Activated T-helper 17 cell treated with anti-CD3 and anti-CD28 coated beads, Interleukin-2, amount 50 U/mL, for 72 hours (primary cell): ENCODE measurements at regions not wholly inside any gene's neighbourhood (a gene's known extent, or its start where the extent isn't known, plus 50 kb on each side); places are given as distances from the start of the nearest gene placed in this dataset.

Experiments
- ATAC-seq: fragments of 150-1000 bp; cut with Tn5 transposase; replicated peaks from 2 replicates; pipeline ENCODE4 v1.10.0; 2021; ENCODE audit warnings: mild to moderate bottlenecking, moderate library complexity
- H3K27ac Mint-ChIP-seq: one replicate; pipeline ENCODE4 v1.8.0; 2022; ENCODE audit warnings: mixed read lengths
- H3K27me3 Mint-ChIP-seq: one replicate; pipeline ENCODE4 v1.8.0; 2022; ENCODE audit warnings: mixed read lengths
- H3K36me3 Mint-ChIP-seq: one replicate; pipeline ENCODE4 v1.8.0; 2022; ENCODE audit warnings: low read depth, mild to moderate bottlenecking, mixed read lengths
- H3K4me1 Mint-ChIP-seq: one replicate; pipeline ENCODE4 v1.8.0; 2022; ENCODE audit warnings: mixed read lengths
- H3K4me3 Mint-ChIP-seq: one replicate; pipeline ENCODE4 v1.8.0; 2022; ENCODE audit warnings: mild to moderate bottlenecking, mixed read lengths
- H3K9me3 Mint-ChIP-seq: one replicate; pipeline ENCODE4 v1.8.0; 2022; ENCODE audit warnings: mixed read lengths

DNA sequence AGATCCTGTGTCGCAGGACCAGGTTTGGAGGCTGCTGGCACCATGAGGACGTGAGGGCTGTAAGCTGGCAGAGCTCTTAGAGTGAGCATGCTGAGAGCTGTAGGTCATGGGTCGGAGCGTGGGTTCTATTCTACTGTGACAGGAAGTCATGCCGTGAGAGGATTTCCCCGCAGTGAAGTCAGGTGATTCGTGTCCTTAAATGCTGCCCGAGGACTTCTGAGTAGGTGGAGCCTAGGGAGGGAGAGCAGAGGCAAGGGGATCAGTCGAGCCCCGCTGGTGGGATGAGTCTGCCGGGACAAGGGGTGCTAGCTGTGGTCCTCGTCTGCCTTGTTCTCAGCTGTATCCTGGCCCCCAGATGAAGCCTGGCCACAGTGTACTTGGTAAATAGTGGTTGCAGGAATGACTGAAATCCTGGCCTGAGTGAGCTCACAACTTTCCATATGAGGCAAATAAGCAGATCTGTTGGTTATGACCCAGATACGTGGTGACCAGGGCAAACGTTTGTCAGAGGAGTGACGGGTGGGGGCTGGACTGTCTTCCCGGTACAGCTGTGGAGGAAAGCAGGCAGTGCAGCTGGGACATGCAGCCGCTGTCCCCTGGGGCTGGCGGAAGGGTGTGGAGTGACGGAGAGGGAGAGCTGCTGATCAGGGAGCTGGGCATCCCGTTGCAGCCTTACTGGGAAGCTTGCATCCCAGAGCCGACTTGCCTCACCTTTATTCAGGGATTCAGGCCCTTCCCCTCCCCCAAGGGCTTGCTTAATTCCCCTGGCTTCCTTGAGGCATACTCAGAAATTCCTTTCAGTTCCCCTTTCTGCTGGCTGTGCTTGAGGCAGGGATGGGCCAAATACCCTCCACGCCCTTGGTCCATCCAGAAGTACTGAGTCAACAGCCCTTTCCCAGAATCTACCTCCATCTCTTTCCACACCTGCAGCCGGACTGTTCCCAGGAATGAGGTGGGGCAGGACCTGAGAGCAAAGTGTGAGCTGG lies 250.9 kb upstream of the RREB1 start:
- H3K4me1 Mint-ChIP-seq, result peaks cover 12% of the 10 kb centered on the region
- H3K36me3 Mint-ChIP-seq, result no peaks in the 10 kb centered on the region
- H3K27me3 Mint-ChIP-seq, result no peaks in the 10 kb centered on the region
- ATAC-seq, result peak; percentile 91
- no peaks in the 10 kb centered on the region for H3K9me3 Mint-ChIP-seq
- H3K4me3 Mint-ChIP-seq, result peak overlapping the region; percentile 69
- peak overlapping the region; percentile 90 for H3K27ac Mint-ChIP-seq

DNA sequence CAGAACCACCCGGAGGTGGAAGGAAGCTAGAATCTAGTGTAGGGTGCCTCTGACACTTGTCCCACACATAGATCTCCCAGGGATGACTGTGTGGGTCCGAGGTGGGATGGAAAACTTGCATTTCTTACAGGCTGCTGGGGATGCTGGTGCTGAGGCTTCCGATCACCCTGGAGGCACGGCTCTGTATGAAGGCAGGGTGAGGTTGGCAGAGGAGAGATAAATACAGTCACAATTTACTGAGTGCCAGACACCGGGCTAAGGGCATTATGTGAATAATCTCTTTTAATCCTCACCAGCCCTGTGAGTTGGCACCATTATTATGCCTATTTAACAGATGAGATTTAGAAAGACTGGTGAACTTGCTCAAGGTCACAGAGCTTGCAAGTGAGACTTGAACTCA lies 250.2 kb upstream of the RREB1 start:
- no peak for ATAC-seq
- H3K36me3 Mint-ChIP-seq, result no peaks in the 10 kb centered on the region
- no peaks in the 10 kb centered on the region for H3K9me3 Mint-ChIP-seq
- H3K4me3 Mint-ChIP-seq, result peak overlapping the region; percentile 69
- H3K27me3 Mint-ChIP-seq, result no peaks in the 10 kb centered on the region
- peak overlapping the region; percentile 90 for H3K27ac Mint-ChIP-seq
- peaks cover 12% of the 10 kb centered on the region for H3K4me1 Mint-ChIP-seq

DNA sequence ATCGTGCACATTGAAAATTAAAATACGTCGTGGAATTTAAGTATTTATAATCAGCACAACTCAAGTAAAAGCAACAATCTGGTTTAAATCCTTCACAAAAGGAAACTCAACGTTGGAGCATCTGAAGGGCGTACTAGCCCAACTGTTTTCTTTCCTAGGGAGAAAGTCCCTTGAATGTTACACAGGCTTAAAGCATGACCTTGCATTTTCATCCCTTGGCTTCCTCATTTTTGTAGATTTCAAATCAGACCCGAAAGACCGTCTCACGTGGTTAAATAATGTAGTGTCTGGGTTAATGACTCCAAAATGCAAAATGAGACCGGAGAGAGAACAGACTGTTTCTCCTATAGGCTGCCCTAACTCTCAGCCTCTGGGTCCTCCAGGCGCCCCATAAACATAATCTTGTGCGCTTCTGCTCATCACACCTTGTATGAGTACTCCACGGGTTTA lies 249.2 kb upstream of the RREB1 start:
- Mint-ChIP-seq H3K4me1 (peaks cover 12% of the 10 kb centered on the region), H3K27me3 (peaks cover 7% of the 10 kb centered on the region), H3K9me3 (no peaks in the 10 kb centered on the region), H3K4me3 (no peak overlapping the region), H3K36me3 (no peaks in the 10 kb centered on the region), H3K27ac (no peak overlapping the region)
- ATAC-seq, result no peak

DNA sequence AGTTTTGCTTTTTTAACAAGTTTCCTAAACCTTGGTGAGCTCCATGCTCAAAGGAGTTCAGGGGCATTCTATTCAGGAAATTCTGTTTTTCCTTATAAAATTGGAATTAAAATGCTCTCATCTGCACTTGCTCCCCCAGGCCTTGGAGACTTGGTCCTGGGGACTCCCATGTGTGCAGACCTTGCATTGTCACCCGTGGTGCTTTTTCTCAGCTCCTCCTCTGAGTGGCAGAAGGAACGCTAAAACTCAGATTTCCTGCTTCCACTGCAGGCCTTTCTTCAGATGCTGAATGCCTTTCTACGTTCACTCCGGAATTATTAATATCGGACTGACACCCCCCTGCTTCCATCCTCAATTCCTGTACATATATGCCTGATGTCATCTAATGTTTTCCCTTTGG lies 248.7 kb upstream of the RREB1 start:
- ATAC-seq, result no peak
- peaks cover 7% of the 10 kb centered on the region for H3K27me3 Mint-ChIP-seq
- H3K4me1 Mint-ChIP-seq, result peaks cover 12% of the 10 kb centered on the region
- no peaks in the 10 kb centered on the region for H3K36me3 Mint-ChIP-seq
- no peak overlapping the region for H3K4me3 Mint-ChIP-seq
- H3K27ac Mint-ChIP-seq, result no peak overlapping the region
- H3K9me3 Mint-ChIP-seq, result no peaks in the 10 kb centered on the region

DNA sequence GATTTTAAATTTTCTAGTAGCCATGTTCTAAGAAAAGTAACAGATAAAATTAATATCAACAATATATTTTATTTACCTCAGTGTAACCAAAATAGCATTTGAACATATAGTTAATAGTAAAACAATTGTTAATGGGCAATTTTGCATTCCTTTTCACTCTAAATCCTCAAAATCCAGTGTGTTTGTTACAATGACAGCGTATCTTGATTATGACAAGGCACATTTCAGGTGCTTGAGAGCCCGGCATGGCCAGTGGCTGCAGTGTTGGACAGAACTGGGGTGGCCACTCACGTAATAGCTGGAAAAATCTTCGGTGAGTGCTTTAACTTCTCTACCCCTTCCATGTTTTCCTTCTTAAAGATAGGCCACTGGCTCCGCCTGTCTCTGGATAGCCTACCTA lies 248.0 kb upstream of the RREB1 start:
- no peak for ATAC-seq
- Mint-ChIP-seq H3K27ac (no peak overlapping the region), H3K27me3 (peaks cover 7% of the 10 kb centered on the region), H3K36me3 (no peaks in the 10 kb centered on the region), H3K9me3 (no peaks in the 10 kb centered on the region), H3K4me1 (peaks cover 12% of the 10 kb centered on the region), H3K4me3 (no peak overlapping the region)

DNA sequence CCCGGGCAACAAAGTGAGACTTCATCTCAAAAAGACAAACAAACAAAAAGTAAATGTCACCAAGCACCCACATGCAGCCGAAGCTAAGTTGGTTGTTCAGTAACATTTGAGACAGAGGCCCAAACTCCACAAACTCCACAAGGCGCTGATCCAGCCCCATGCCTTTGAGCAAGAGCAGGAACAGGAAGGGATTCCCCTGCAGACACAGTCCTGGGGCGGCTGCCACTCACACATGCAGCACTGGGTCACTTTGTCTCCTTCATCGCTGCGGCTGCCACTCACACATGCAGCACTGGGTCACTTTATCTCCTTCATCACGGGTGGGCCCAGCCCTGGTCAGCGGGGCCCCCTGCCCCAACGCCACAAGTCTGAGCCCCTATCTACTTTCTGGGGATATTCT lies 246.9 kb upstream of the RREB1 start:
- Mint-ChIP-seq H3K27ac (no peak overlapping the region), H3K4me1 (peaks cover 12% of the 10 kb centered on the region), H3K27me3 (peaks cover 12% of the 10 kb centered on the region), H3K36me3 (no peaks in the 10 kb centered on the region), H3K9me3 (no peaks in the 10 kb centered on the region), H3K4me3 (no peak overlapping the region)
- ATAC-seq, result no peak

DNA sequence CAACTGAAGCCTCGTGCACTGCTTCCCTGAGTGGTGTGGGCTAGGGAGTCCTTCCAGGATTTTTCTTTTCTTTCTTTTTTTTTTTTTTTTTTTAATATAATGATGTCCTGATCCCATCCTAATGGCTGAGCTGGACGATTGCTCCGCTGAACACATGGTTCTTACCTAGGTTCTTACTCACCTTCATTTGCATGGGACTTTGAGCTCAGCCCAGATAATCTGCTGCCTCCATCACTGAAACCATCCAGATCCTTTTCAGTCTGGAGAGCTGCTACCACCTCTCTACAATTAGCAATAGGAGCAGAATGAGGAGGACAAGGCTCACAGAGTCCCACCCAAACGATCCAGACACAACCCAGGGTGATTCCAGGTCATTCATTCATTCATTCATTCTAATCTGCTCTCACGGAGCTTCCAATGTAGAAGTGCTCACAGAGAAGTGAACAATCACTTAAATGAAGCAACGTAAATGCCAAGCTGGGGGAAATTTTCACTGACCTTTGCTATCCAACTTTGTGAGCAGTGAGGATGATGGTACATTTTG lies 246.3 kb upstream of the RREB1 start:
- H3K27me3 Mint-ChIP-seq, result peaks cover 12% of the 10 kb centered on the region
- peaks cover 7% of the 10 kb centered on the region for H3K4me1 Mint-ChIP-seq
- H3K27ac Mint-ChIP-seq, result no peak overlapping the region
- H3K4me3 Mint-ChIP-seq, result no peak overlapping the region
- no peaks in the 10 kb centered on the region for H3K36me3 Mint-ChIP-seq
- no peak for ATAC-seq
- H3K9me3 Mint-ChIP-seq, result no peaks in the 10 kb centered on the region

DNA sequence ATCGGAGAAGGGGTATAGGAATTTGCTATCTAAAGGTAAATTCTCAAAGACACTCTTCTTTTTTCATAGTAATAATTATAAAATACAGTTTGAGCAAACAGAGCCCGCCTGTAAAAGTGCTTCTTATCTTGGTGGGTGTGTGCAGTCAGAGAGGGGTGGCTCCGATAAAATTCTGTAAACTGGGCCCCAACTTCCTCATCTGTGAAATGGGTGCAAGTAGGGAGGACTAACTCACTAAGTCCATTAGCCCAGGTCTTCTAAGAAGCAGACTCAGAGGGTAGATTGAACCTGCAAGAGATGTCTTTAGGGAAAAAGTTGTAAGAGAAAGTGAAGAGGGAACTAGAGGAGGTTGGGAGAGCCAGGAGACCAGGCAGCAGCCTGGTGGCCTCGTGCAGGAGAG lies 245.8 kb upstream of the RREB1 start:
- H3K27ac Mint-ChIP-seq, result peak overlapping the region; percentile 10
- H3K4me1 Mint-ChIP-seq, result peaks cover 1% of the 10 kb centered on the region
- no peaks in the 10 kb centered on the region for H3K36me3 Mint-ChIP-seq
- H3K9me3 Mint-ChIP-seq, result no peaks in the 10 kb centered on the region
- no peak overlapping the region for H3K4me3 Mint-ChIP-seq
- no peak for ATAC-seq
- peaks cover 12% of the 10 kb centered on the region for H3K27me3 Mint-ChIP-seq

DNA sequence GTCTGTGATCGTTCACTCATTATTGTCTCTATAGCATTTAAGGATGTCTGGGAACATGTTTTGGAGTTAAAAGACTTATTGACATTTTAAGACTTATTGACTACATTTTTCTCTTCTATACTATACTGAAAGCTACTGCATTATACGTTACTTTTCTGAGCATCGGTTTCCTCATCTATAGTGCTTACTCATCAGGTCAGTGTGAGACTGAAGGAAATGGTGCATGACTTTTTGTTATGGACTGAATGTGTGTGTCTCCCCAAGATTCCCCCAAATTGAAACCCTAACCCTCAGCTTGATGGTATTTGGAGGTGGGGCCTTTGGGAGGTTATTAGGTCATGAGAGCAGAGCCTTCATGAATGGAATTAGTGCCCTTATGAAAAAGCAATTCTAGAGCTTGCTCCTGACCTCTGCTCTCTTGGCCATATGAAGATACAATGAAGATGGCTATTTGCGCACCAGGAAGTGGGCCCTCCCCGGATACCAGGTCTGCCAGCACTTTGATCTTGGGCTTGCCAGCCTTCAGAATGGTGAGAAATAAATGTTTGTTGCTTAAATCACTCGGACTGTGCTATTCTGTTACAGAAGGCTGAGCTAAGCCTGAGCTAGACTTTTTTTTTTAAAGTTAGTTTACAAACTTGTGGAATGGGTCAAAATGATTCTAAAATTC lies 243.7 kb upstream of the RREB1 start:
- no peak for ATAC-seq
- Mint-ChIP-seq H3K9me3 (no peaks in the 10 kb centered on the region), H3K4me1 (no peaks in the 10 kb centered on the region), H3K27ac (no peak overlapping the region), H3K36me3 (no peaks in the 10 kb centered on the region), H3K27me3 (peaks cover 12% of the 10 kb centered on the region), H3K4me3 (no peak overlapping the region)

DNA sequence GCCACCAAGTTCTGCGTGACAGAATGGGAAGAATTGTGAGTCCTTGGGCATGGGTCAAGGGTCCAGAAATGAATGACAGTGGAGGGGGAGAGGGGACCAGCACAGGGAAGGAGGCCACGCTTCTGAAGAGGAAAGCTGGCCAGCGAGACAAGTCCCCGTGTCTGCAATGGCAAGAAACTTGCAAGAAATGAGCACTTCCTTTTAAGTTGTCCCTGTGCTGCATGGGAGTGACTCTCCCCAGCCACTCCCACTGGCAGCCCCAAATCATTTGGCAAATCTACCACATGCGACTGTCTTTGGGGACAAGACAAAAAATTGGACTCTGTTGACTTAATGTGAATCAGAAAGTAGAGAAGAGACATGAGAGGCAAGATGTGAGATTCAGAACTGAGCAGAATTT lies 242.2 kb upstream of the RREB1 start:
- no peak for ATAC-seq
- Mint-ChIP-seq H3K36me3 (no peaks in the 10 kb centered on the region), H3K4me3 (no peak overlapping the region), H3K27me3 (peaks cover 17% of the 10 kb centered on the region), H3K27ac (no peak overlapping the region), H3K9me3 (no peaks in the 10 kb centered on the region), H3K4me1 (no peaks in the 10 kb centered on the region)

DNA sequence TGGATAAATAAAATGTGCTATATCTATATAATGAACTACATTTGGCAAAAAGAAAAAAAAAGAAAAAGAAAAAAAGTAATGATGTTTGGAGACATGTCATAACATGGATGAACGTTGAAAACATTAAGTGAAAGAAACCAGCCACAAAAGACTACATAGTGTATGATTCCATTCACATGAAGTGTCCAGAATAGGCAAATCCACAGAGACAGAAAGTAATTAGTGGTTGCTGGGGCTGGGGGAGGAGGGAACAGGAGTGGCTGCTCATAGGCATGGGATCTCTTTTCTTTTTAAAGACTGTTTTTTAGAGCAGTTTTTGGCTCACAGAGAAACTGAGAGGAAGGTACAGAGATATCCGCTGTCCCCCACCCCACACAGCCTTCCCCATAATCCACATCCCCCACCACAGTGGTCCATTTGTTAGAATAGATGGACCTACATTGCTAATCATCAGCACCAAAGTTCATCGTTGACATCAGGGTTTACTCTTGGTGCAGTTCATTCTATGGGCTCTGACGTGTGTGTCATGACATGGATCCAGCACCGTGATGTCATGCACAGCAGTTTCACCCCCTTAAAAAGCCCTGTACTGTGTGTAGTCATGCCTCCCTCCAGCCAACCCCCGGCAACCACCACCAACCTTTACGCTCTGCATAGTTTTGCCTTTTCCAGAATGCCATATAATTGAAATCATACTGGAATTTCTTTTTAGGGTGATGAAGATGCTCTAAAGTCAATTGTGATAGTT lies 240.9 kb upstream of the RREB1 start:
- Mint-ChIP-seq H3K4me1 (no peaks in the 10 kb centered on the region), H3K4me3 (no peak overlapping the region), H3K9me3 (no peaks in the 10 kb centered on the region), H3K36me3 (no peaks in the 10 kb centered on the region), H3K27ac (no peak overlapping the region), H3K27me3 (peaks cover 18% of the 10 kb centered on the region)
- ATAC-seq, result no peak

DNA sequence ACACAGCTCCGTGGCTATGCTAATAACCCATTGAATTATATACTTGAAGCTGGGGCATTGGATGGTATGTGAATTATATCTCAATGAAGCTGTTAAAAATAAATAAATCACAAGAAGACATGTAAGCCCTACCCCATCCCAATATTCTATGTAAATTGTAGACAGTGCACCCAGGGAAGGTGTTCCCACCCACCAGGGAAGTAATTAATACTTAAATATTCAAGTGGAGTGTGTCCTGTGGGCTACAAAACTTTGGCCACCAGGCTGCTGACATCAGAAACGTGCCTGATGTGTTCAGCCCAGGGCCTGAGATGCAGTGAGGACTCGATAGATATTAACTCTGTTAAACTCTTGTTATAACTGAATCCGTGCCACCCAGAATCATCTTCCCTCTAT lies 240.4 kb upstream of the RREB1 start:
- H3K27ac Mint-ChIP-seq, result no peak overlapping the region
- H3K4me1 Mint-ChIP-seq, result no peaks in the 10 kb centered on the region
- peaks cover 18% of the 10 kb centered on the region for H3K27me3 Mint-ChIP-seq
- no peak for ATAC-seq
- H3K36me3 Mint-ChIP-seq, result no peaks in the 10 kb centered on the region
- H3K4me3 Mint-ChIP-seq, result no peak overlapping the region
- no peaks in the 10 kb centered on the region for H3K9me3 Mint-ChIP-seq

DNA sequence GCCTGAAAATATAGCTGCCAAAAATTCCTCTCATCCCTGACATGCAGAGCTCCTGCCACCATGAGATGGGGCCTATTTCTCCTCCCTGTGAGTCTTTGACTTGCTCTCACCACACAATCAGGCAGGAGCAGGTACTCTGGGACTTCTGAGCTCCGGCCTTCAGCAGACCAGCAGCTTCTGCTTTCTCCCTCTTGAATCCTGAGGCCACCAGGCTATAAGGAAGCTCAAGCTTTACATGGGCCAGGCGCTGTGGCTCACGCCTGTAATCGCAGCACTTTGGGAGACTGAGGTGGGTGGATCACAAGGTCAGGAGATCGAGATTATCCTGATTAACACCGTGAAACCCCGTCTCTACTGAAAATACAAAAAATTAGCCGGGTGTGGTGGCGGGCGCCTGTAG lies 238.7 kb upstream of the RREB1 start:
- Mint-ChIP-seq H3K36me3 (no peaks in the 10 kb centered on the region), H3K27ac (no peak overlapping the region), H3K27me3 (peaks cover 11% of the 10 kb centered on the region), H3K4me3 (no peak overlapping the region), H3K9me3 (no peaks in the 10 kb centered on the region), H3K4me1 (no peaks in the 10 kb centered on the region)
- ATAC-seq, result no peak

DNA sequence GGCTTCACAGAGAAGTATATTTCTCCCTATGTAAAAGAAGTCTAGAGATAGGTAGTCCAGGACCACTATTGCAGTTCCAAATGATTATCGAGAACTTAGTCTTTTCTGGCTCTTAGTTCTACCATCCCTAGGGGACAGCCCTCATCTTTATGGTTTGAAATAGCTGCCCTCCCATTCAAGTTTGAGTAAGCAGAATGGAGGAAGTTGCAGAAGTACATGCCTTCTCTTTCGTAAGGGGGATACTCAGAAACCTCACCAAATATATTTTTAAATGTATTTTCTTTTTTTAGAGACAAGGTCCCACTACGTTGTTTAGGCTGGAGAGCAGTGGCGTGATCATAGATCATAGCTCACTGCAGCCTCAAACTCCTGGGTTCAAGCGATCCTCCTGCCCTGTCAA lies 236.8 kb upstream of the RREB1 start:
- no peaks in the 10 kb centered on the region for H3K4me1 Mint-ChIP-seq
- no peaks in the 10 kb centered on the region for H3K9me3 Mint-ChIP-seq
- H3K4me3 Mint-ChIP-seq, result no peak overlapping the region
- no peak overlapping the region for H3K27ac Mint-ChIP-seq
- no peak for ATAC-seq
- peaks cover 9% of the 10 kb centered on the region for H3K27me3 Mint-ChIP-seq
- H3K36me3 Mint-ChIP-seq, result no peaks in the 10 kb centered on the region
